Posterior vena cava (tissue), 2 donors: ENCODE measurements at regions not wholly inside any gene's neighbourhood (a gene's known extent, or its start where the extent isn't known, plus 50 kb on each side); places are given as distances from the start of the nearest gene placed in this dataset.
"Not testable (repeated sequence)": the region's sequence is repeated elsewhere in the genome, so short reads cannot be mapped to it uniquely, and the experiment has no call there.

Source experiments
- DNase-seq: peaks from one replicate; pipeline ENCODE4 v3.0.0-alpha.2; 2020; ENCODE audit warnings: low spot score
- intact Hi-C, 2 donors: fragments of 100-400 bp; cut with DNase I; formaldehyde crosslinking; loops; one replicate each; pipeline versions ENCODE4 v1.14.1 to v1.14.2; 2022 to 2023
- donor health status: DM: yes; HTN: yes; CAD: no.
- donor health status: DM: yes; HTN: yes; CAD: no.

GRCh38 chr5:30365031-30365430 is 828.5 kb upstream of the CDH6 start:
- DNase-seq, intact Hi-C loops: not testable (repeated sequence)

- no peak for DNase-seq
- intact Hi-C loops: no loop called here
Observed at GRCh38 chr5:30357371-30357770, 836.1 kb upstream of the CDH6 start.

- intact Hi-C loops: no loop called here
- DNase-seq: no peak
Observed at GRCh38 chr5:30355675-30356074, 837.8 kb upstream of the CDH6 start.

GRCh38 chr5:30347858-30348257 is 845.6 kb upstream of the CDH6 start:
- DNase-seq: no peak
- intact Hi-C loops: no loop called here

GRCh38 chr5:30345539-30346345 is 847.7 kb upstream of the CDH6 start:
- intact Hi-C loops: not testable (repeated sequence)
- DNase-seq: peak; percentile 70

- no peak for DNase-seq
- intact Hi-C loops: no loop called here
Observed at GRCh38 chr5:30343707-30344106, 849.8 kb upstream of the CDH6 start.

GRCh38 chr5:30341466-30341865 is 852.0 kb upstream of the CDH6 start:
- intact Hi-C loops: no loop called here

GRCh38 chr5:30337084-30337573 is 856.4 kb upstream of the CDH6 start:
- no peak for DNase-seq
- intact Hi-C loops: no loop called here

More at GRCh38 chr5:30341466-30341865, 852.0 kb upstream of the CDH6 start:
- DNase-seq: no peak

- intact Hi-C loops: no loop called here
- DNase-seq: no peak
Observed at GRCh38 chr5:30331534-30331933, 862.0 kb upstream of the CDH6 start.

- DNase-seq: no peak
- intact Hi-C loops: no loop called here
Observed at GRCh38 chr5:30325795-30326194, 867.7 kb upstream of the CDH6 start.

GRCh38 chr5:30324083-30324482 is 869.4 kb upstream of the CDH6 start:
- DNase-seq: no peak
- intact Hi-C loops: no loop called here

- DNase-seq: no peak
- intact Hi-C loops: no loop called here
Observed at GRCh38 chr5:30287890-30288289, 905.6 kb upstream of the CDH6 start.

- no peak for DNase-seq
- intact Hi-C loops: no loop called here
Observed at GRCh38 chr5:30279237-30279636, 914.2 kb upstream of the CDH6 start.

GRCh38 chr5:30267026-30267425 is 926.5 kb upstream of the CDH6 start:
- intact Hi-C loops: no loop called here
- no peak for DNase-seq

- intact Hi-C loops: no loop called here
- no peak for DNase-seq
Observed at GRCh38 chr5:30239331-30240022, 954.0 kb upstream of the CDH6 start.

GRCh38 chr5:30237189-30237588 is 956.3 kb upstream of the CDH6 start:
- intact Hi-C loops: no loop called here
- no peak for DNase-seq

GRCh38 chr5:30209755-30210154 is 983.7 kb upstream of the CDH6 start:
- intact Hi-C loops: no loop called here
- no peak for DNase-seq

GRCh38 chr5:30197662-30198061 is 995.8 kb upstream of the CDH6 start:
- no peak for DNase-seq

GRCh38 chr5:30195036-30195435 is 998.5 kb upstream of the CDH6 start:
- intact Hi-C loops: no loop called here
- no peak for DNase-seq

More at GRCh38 chr5:30197662-30198061, 995.8 kb upstream of the CDH6 start:
- intact Hi-C loops: no loop called here

GRCh38 chr5:30194595-30194994 is 998.9 kb upstream of the CDH6 start:
- DNase-seq: no peak
- intact Hi-C loops: no loop called here

GRCh38 chr5:30183795-30184194 is 1009.7 kb upstream of the CDH6 start:
- no peak for DNase-seq
- intact Hi-C loops: no loop called here
